ENCODE measurements at regions not wholly inside any gene's neighbourhood (a gene's known extent, or its start where the extent isn't known, plus 50 kb on each side); places are given as distances from the start of the nearest gene placed in this dataset.
"Not testable (repeated sequence)": the region's sequence is repeated elsewhere in the genome, so short reads cannot be mapped to it uniquely, and the experiment has no call there.

- in situ Hi-C loops (cut with HindIII; ENCODE audit: low sequenced_read_pairs), result no loop called here
Observed at GRCh38 chr5:72693546-72694205, 122.8 kb upstream of the TNPO1 start.

GRCh38 chr5:72692651-72693442, 123.6 kb upstream of the TNPO1 start:
- in situ Hi-C loops (cut with HindIII; ENCODE audit: low sequenced_read_pairs), result no loop called here

- in situ Hi-C loops (cut with HindIII; ENCODE audit: low sequenced_read_pairs), result no loop called here
Observed at GRCh38 chr5:72692231-72692637, 124.2 kb upstream of the TNPO1 start.

DNA sequence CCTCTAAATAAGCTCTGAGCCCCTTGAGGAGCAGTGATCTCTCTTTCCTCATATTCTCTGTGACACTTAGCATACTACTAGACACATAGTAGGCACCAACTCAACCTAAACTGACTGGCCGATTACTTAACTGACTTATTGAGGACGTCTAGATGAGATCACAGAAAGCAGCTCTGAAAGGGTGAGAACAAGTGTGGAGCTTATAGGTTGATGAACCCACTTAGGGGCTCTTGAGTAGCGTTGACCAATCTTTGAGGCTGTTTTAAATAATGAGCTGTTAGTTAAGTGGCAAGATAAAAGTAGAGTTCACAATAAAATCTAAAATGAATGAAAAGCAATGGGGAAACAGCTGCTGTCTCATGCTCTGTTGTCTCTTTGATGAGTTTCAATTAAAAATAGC, 124.7 kb upstream of the TNPO1 start:
- in situ Hi-C loops (cut with HindIII; ENCODE audit: low sequenced_read_pairs), result no loop called here

- in situ Hi-C loops (cut with HindIII; ENCODE audit: low sequenced_read_pairs), result no loop called here
Observed at GRCh38 chr5:72688916-72689315, 127.5 kb upstream of the TNPO1 start.

GRCh38 chr5:72687288-72687687, 129.2 kb upstream of the TNPO1 start:
- in situ Hi-C loops (cut with HindIII; ENCODE audit: low sequenced_read_pairs), result no loop called here

- in situ Hi-C loops (cut with HindIII; ENCODE audit: low sequenced_read_pairs), result no loop called here
Observed at GRCh38 chr5:72682561-72682960, 133.9 kb upstream of the TNPO1 start.

- in situ Hi-C loops (cut with HindIII; ENCODE audit: low sequenced_read_pairs), result no loop called here
Observed at GRCh38 chr5:72681781-72682180, 134.7 kb upstream of the TNPO1 start.

DNA sequence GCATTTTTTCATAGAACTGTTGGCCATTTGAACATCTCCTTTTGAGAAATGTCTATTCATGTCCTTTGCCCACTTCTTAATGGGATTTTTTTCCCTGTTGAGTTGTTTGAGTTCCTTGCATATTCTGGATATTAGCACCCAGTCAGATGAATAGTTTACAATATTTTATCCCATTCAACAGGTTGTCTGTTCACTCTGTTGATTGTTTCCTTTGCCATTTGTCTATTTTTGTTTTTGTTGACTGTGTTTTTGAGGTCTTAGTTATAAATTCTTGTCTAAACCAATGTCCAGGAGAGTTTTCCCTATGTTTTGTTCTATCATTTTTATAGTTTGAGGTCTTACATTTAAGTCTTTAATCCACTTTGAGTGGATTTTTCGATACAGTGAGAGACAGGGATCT, 139.0 kb upstream of the TNPO1 start:
- in situ Hi-C loops (cut with HindIII; ENCODE audit: low sequenced_read_pairs), result no loop called here

GRCh38 chr5:72676831-72677230, 139.6 kb upstream of the TNPO1 start:
- in situ Hi-C loops (cut with HindIII; ENCODE audit: low sequenced_read_pairs), result not testable (repeated sequence)

GRCh38 chr5:72673623-72674022, 142.8 kb upstream of the TNPO1 start:
- in situ Hi-C loops (cut with HindIII; ENCODE audit: low sequenced_read_pairs), result no loop called here

DNA sequence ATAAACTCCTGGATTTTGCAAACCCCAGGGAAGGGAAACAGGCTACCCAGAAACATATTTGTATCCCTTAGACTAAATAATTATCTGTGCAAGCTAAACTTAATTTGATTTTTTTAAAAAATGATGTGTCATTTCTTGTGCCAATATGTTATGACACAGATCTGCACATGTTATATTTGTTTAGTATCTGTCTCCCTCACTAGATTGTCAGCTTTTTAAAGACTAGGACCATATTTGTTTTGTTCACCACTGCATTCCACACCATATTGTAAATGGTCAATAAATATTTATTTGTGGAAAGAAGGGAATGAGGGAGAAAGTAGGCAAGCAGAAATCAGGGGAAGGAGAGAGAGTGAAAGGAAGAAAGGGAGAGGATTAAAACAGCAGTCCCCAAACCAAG, 143.3 kb upstream of the TNPO1 start:
- in situ Hi-C loops (cut with HindIII; ENCODE audit: low sequenced_read_pairs), result no loop called here

DNA sequence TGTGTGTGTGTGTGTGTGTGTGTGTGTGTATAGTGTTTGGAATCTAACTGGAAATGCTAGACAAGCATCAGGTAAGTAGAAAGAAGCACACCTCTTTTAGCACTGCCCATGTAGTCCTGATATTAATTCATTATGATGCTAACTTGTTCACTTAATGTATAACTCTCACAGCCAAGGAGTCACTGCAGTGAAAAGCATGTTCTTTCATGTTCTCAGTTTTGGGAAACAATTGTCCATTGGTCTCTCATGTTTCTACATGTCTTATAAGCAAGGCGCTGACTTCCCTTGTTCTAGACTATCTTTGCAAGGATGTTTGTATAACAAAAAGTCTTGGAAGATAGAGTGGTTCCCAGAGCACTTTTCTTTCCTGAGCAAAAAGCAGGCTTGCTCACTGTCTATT, 148.8 kb upstream of the TNPO1 start:
- in situ Hi-C loops (cut with HindIII; ENCODE audit: low sequenced_read_pairs), result no loop called here

DNA sequence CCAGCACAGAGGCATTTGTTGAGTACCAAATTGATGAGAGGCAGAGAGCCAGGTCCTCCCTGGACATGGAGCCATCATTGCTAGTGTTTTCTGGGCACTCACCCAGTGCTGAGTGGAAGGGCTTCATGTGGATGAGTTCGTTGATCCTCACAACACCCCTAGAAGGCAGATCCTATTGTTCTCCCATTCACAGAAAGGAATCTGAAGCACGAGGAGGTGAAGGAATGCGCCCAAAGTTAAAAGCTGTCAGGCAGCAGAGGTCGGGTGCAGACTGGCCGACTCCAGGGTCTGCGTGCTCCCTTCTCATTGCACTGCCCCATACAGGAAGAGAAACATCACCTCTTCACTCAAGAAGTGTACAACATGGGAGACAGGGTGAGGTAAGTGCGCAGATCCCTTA, 153.5 kb upstream of the TNPO1 start:
- in situ Hi-C loops (cut with HindIII; ENCODE audit: low sequenced_read_pairs), result no loop called here

- in situ Hi-C loops (cut with HindIII; ENCODE audit: low sequenced_read_pairs), result no loop called here
Observed at GRCh38 chr5:72662305-72662704, 154.2 kb upstream of the TNPO1 start.

DNA sequence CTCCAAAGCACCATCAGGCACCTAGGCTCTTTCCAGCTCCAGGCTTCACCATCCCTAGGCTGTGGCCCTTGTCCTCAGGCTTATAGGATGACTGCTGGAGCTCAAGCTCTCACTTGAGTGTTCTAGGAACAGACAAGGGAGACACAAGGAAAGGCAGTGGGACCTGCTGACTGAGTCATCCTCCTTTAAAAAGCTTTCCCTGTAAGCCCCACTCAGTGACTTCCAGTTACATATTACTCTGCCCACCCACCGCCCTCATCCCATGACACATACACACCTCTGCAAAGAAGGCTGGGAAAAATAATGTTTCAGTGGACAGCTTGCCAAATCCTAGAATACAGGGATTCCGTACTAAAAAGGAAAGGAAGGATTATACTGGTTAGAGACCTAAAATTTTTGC, 154.2 kb upstream of the ZNF366 start:
- in situ Hi-C loops (cut with HindIII; ENCODE audit: low sequenced_read_pairs), result no loop called here

DNA sequence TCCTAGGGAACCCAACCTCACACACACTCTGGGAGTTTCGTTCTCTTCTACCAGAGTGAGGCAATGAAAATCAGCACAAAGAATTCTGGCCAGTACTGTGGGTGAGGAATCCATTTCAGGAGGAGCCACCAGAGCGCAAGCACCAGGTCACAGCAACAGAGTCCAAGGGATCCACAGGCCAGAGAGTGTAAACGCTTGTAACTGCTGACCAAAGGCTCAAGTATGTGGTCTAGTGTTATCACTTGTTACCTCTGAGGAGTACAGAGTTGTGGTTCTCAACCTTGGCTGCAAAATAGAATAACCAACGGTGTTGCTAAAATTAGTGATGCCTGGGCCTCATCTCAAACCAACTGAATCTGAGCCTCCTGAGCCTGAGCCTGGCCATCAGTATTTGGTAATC, 152.5 kb upstream of the ZNF366 start:
- in situ Hi-C loops (cut with HindIII; ENCODE audit: low sequenced_read_pairs), result no loop called here

- in situ Hi-C loops (cut with HindIII; ENCODE audit: low sequenced_read_pairs), result no loop called here
Observed at GRCh38 chr5:72658761-72659540, 151.7 kb upstream of the ZNF366 start.

GRCh38 chr5:72658161-72658560, 151.0 kb upstream of the ZNF366 start:
- in situ Hi-C loops (cut with HindIII; ENCODE audit: low sequenced_read_pairs), result no loop called here

DNA sequence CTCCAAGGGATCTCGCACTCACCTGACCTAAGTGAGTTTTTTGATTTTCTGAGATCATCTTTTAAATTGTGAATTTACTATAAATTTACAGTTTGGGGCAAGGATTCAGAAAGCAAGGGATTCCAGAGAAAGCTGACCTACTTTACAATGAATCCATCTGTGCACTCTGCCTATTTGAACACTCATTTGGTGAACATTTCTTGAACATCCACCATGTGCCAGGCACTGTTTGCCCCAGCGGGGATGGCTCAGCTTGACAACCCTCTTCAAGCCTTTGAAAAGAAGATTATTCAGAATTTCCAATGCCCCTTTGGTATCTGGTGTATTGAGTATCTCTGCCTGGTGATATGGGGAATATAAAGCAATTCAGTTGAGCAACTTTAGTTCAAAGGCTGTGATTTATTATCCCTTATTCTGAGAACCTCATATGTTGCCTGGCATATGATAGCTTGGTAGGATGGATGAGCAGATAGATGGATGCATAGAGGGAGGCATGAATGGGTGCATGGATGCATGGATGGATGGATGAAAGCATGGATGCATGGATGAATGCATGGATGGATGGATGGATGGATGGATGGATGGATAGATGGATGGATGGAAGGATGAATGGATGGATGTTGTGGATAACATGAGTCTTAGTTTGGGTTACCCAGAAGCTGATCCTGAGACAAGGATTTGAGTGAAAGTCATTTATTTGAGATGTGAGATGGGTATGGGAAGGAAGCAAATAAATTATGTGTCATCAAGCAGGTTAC, 149.7 kb upstream of the ZNF366 start:
- in situ Hi-C loops (cut with HindIII; ENCODE audit: low sequenced_read_pairs), result no loop called here

DNA sequence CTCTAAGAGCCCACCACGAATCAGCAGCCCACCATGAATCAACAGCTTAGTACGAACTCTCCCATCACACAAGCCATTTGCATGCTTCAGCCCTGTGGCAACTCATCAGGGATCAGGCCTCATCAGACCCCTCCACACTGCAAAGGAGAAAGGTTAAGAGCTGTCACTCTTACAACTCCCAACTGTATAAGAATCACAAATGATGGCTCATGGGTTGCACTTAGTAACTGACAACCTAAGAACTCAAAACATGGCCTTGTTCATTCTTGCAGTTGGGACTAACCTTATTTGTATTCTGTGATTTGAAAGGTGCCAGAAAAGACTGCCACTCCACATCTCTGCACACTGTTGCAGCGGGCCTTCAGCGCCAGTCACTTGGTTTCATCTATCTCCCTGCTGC, 149.1 kb upstream of the ZNF366 start:
- in situ Hi-C loops (cut with HindIII; ENCODE audit: low sequenced_read_pairs), result no loop called here

Data from DLD1 (cell line).